Endothelial cell of umbilical vein (primary cell): ENCODE measurements at regions not wholly inside any gene's neighbourhood (a gene's known extent, or its start where the extent isn't known, plus 50 kb on each side); places are given as distances from the start of the nearest gene placed in this dataset.

Source experiments
- BruUV-seq: library from RNA; stranded (reverse); fragments of 400-500 nt; replicated peaks from 2 replicates; lab custom pipeline; 2021; lab: Mats Ljungman, UMichigan
- CTCF ChIA-PET: fragments of 300-600, 350-600 bp; sonication (Branson Sonifier 250); formaldehyde crosslinking; loops from one replicate; lab custom pipeline; 2021; ENCODE audit warnings: antibody characterized with exemption, inconsistent platforms; lab: Charles Lee
- POLR2A ChIA-PET: fragments of 300-600, 350-600 bp; sonication (Branson Sonifier 250); formaldehyde crosslinking; loops from one replicate; lab custom pipeline; 2021; ENCODE audit warnings: antibody characterized with exemption, inconsistent platforms; lab: Charles Lee
- DNase-seq: peaks from one replicate; pipeline ENCODE4 v3.0.0-alpha.2; 2011; ENCODE audit warnings: low read depth, low spot score
- FAIRE-seq: peaks from 2 replicates; lab custom pipeline; 2011; peaks lifted over from hg19 to GRCh38; lab: Jason Lieb, UNC
- H2AFZ ChIP-seq: 2 replicates; pipeline ENCODE4 v1.6.0; 2012; ENCODE audit warnings: low read depth, low read length, control low read depth, inconsistent platforms
- H3K27ac ChIP-seq: 2 replicates; pipeline ENCODE4 v1.5.1; 2011; ENCODE audit warnings: low read depth, mild to moderate bottlenecking, control low read depth, low read length, moderate library complexity; ENCODE audit not compliant: insufficient read depth
- H3K27me3 ChIP-seq, 2 experiments: 2 replicates each; pipeline versions ENCODE4 v1.6.0 to v1.6.1; 2011; ENCODE audit warnings: low read length in 2 of 2, mixed read lengths in 1 of 2; ENCODE audit not compliant: control insufficient read depth in 2 of 2, insufficient read depth in 2 of 2
- H3K36me3 ChIP-seq, 2 experiments: 2 replicates in 1 of 2; 3 replicates in 1 of 2; pipeline ENCODE4 v1.5.1; 2011; ENCODE audit warnings: low read length in 2 of 2, mild to moderate bottlenecking in 1 of 2, moderate library complexity in 1 of 2; ENCODE audit not compliant: control insufficient read depth in 2 of 2, insufficient read depth in 2 of 2; ENCODE audit errors: extremely low read depth in 1 of 2
- H3K4me1 ChIP-seq: 3 replicates; pipeline ENCODE4 v1.5.1; 2011; ENCODE audit warnings: mild to moderate bottlenecking, low read length; ENCODE audit not compliant: control insufficient read depth, insufficient read depth; ENCODE audit errors: extremely low read depth
- H3K4me2 ChIP-seq: 2 replicates; pipeline ENCODE4 v1.6.1; 2011; ENCODE audit warnings: low read length, control low read depth, mixed read lengths; ENCODE audit not compliant: insufficient read depth
- H3K4me3 ChIP-seq, 3 experiments: fragments of 200-600 bp in 1 of 3; sonication (generic), shearing (Covaris generic) in 1 of 3; replicated peaks in 1 of 3; 2 replicates each; pipeline ENCODE4 v1.5.1; 2011 to 2016; ENCODE audit warnings: control low read depth in 3 of 3, low read length in 3 of 3, mild to moderate bottlenecking in 2 of 3, inconsistent platforms in 1 of 3, low read depth in 1 of 3, moderate library complexity in 1 of 3; ENCODE audit not compliant: insufficient read depth in 1 of 3
- H3K79me2 ChIP-seq: 2 replicates; pipeline ENCODE4 v1.6.0; 2012; ENCODE audit warnings: low read length, inconsistent platforms; ENCODE audit not compliant: control insufficient read depth, insufficient read depth
- H3K9ac ChIP-seq: replicated peaks from 2 replicates; pipeline ENCODE3; 2011; ENCODE audit warnings: low read length, control low read depth; ENCODE audit not compliant: insufficient read depth; ENCODE audit errors: extremely low read depth
- H3K9me1 ChIP-seq: replicated peaks from 3 replicates; pipeline ENCODE4 v1.6.0; 2011; ENCODE audit warnings: mild to moderate bottlenecking, low read length; ENCODE audit not compliant: control insufficient read depth, insufficient read depth; ENCODE audit errors: extremely low read depth
- H3K9me3 ChIP-seq: replicated peaks from 2 replicates; pipeline ENCODE4 v1.5.1; 2012; ENCODE audit warnings: low read length, inconsistent platforms; ENCODE audit not compliant: control insufficient read depth, insufficient read depth
- H4K20me1 ChIP-seq: replicated peaks from 2 replicates; pipeline ENCODE3; 2011; ENCODE audit warnings: mild to moderate bottlenecking, low read length; ENCODE audit not compliant: control insufficient read depth, insufficient read depth; ENCODE audit errors: extremely low read depth
- CTCF ChIP-seq, 2 donors: IDR thresholded peaks; 1 replicate in 1 of 2; 2 replicates in 1 of 2; pipeline ENCODE4 v1.5.1; 2011; ENCODE audit warnings: low read length in 2 of 2, mild to moderate bottlenecking in 2 of 2, moderate library complexity in 2 of 2, control low read depth in 1 of 2, inconsistent platforms in 1 of 2, low read depth in 1 of 2; ENCODE audit not compliant: insufficient read depth in 1 of 2; ENCODE audit errors: extremely low read depth in 1 of 2
- EZH2 ChIP-seq: IDR thresholded peaks from 2 replicates; pipeline ENCODE4 v1.6.1; 2012; ENCODE audit warnings: borderline replicate concordance, low read depth, mild to moderate bottlenecking, moderate library complexity, low read length, inconsistent platforms; ENCODE audit not compliant: severe bottlenecking
- FOS ChIP-seq: IDR thresholded peaks from 2 replicates; pipeline ENCODE4 v1.6.1; 2011; ENCODE audit warnings: mild to moderate bottlenecking, low read length, moderate library complexity, borderline replicate concordance; ENCODE audit not compliant: insufficient read depth
- GATA2 ChIP-seq: IDR thresholded peaks from 2 replicates; pipeline ENCODE4 v1.7.0; 2011; ENCODE audit warnings: low read depth, mild to moderate bottlenecking, moderate library complexity, mixed read lengths, low read length; ENCODE audit not compliant: insufficient read length, insufficient read depth
- JUN ChIP-seq: IDR thresholded peaks from 2 replicates; pipeline ENCODE4 v1.6.1; 2011; ENCODE audit warnings: borderline replicate concordance, low read depth; ENCODE audit not compliant: insufficient read length, insufficient read depth
- MAX ChIP-seq: IDR thresholded peaks from 2 replicates; pipeline ENCODE4 v1.6.1; 2011; ENCODE audit not compliant: insufficient read depth, insufficient read length
- MYC ChIP-seq: IDR thresholded peaks from one replicate; pipeline ENCODE4 v1.6.1; 2011; ENCODE audit warnings: mild to moderate bottlenecking, low read depth, low read length
- POLR2A ChIP-seq: IDR thresholded peaks from 2 replicates; pipeline ENCODE4 v1.6.1; 2012; ENCODE audit warnings: low read depth, mild to moderate bottlenecking, control low read depth, low read length
- POLR2AphosphoS5 ChIP-seq: IDR thresholded peaks from 2 replicates; pipeline ENCODE4 v1.6.1; 2012; ENCODE audit warnings: low read depth, mild to moderate bottlenecking, control low read depth, low read length, moderate library complexity; ENCODE audit not compliant: insufficient read depth
- dilution Hi-C: fragments of 300-500 bp; cut with MboI; formaldehyde crosslinking; loops from one replicate; pipeline ENCODE4 v1.15.0; 2019; ENCODE audit warnings: low sequenced_read_pairs; ENCODE audit not compliant: extremely low pct_ligation_motif_present
- intact Hi-C: fragments of 100-400 bp; cut with micrococcal nuclease; formaldehyde crosslinking; loops from one replicate; pipeline ENCODE4 v1.10.0; 2022

GRCh38 chr3:155014953-155015352 is 65.2 kb upstream of the MME start:
- Histone ChIP-seq H3K9me3 (no peaks in the 10 kb centered on the region), H3K4me2 (no peak overlapping the region), H2AFZ (no peak overlapping the region), H3K27ac (no peak overlapping the region), H3K9me1 (no peaks in the 10 kb centered on the region), H3K36me3 (no peaks in the 10 kb centered on the region), H3K4me1 (peaks cover 12% of the 10 kb centered on the region), H3K9ac (no peak overlapping the region), H3K27me3 (no peaks in the 10 kb centered on the region), H3K4me3 (no peak overlapping the region), H3K79me2 (no peaks in the 10 kb centered on the region), H4K20me1 (no peaks in the 10 kb centered on the region)
- POLR2A ChIA-PET = no interaction called here
- FAIRE-seq (no peak), DNase-seq (no peak)
- TF ChIP-seq MAX (no peak), GATA2 (no peak), POLR2AphosphoS5 (no peak), POLR2A (no peak), MYC (no peak), JUN (no peak), CTCF (IDR thresholded peaks at IDR 0.05; ENCODE audit: extremely low read depth in 1 of 2, insufficient read depth in 1 of 2, low read depth in 1 of 2, low read length in 2 of 2) (no peak), FOS (no peak), EZH2 (no peak)
- intact Hi-C loops = no loop called here
- CTCF ChIA-PET = no interaction called here
- dilution Hi-C loops = no loop called here
- no TSS peak for BruUV-seq
